ENCODE measurements at regions not wholly inside any gene's neighbourhood (a gene's known extent, or its start where the extent isn't known, plus 50 kb on each side); places are given as distances from the start of the nearest gene placed in this dataset.

DNA sequence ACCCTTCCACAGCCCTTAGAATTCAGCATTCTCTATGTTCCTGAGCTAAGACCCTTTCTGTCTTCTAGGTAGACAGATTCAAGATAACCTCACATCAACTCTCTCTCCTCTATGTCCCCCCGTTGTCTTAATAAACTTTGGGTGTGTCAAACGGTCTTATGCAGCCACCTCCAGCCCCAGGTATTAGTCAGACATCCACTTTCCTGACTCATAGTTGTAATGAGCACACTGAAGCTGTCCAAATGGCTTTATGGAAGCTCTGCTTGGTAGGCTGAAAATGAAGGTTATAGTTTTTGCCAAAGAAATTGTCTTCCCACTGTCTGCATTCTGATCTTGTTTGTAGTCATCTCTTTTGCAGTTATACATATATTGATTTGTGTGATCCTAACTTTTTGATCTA, 482.0 kb downstream of the RMST start:
- H3K36me3 ChIP-seq (ENCODE audit: control insufficient read depth, insufficient read depth, low read length), result no peaks in the 10 kb centered on the region
- H3K4me1 ChIP-seq (ENCODE audit: control insufficient read depth, insufficient read depth, low read length), result no peaks in the 10 kb centered on the region
- H3K27me3 ChIP-seq (ENCODE audit: control insufficient read depth, insufficient read depth, low read length), result no peaks in the 10 kb centered on the region
- H3K4me3 ChIP-seq (ENCODE audit: low read length), result no peak overlapping the region
- no peak overlapping the region for H3K27ac ChIP-seq (ENCODE audit: low read depth, low read length)
- H3K9ac ChIP-seq (ENCODE audit: low read length), result no peak overlapping the region

- H3K9ac ChIP-seq (ENCODE audit: low read length), result no peak overlapping the region
- no peaks in the 10 kb centered on the region for H3K4me1 ChIP-seq (ENCODE audit: control insufficient read depth, insufficient read depth, low read length)
- H3K27me3 ChIP-seq (ENCODE audit: control insufficient read depth, insufficient read depth, low read length), result no peaks in the 10 kb centered on the region
- H3K36me3 ChIP-seq (ENCODE audit: control insufficient read depth, insufficient read depth, low read length), result no peaks in the 10 kb centered on the region
- no peak overlapping the region for H3K27ac ChIP-seq (ENCODE audit: low read depth, low read length)
- H3K4me3 ChIP-seq (ENCODE audit: low read length), result no peak overlapping the region
Observed at GRCh38 chr12:97946701-97947100, 484.1 kb downstream of the RMST start.

GRCh38 chr12:97948591-97948990, 486.0 kb downstream of the RMST start:
- Histone ChIP-seq H3K9ac (ENCODE audit: low read length) (no peak overlapping the region), H3K27ac (ENCODE audit: low read depth, low read length) (no peak overlapping the region), H3K4me1 (ENCODE audit: control insufficient read depth, insufficient read depth, low read length) (no peaks in the 10 kb centered on the region), H3K27me3 (ENCODE audit: control insufficient read depth, insufficient read depth, low read length) (no peaks in the 10 kb centered on the region), H3K4me3 (ENCODE audit: low read length) (no peak overlapping the region), H3K36me3 (ENCODE audit: control insufficient read depth, insufficient read depth, low read length) (no peaks in the 10 kb centered on the region)

GRCh38 chr12:97951239-97951638, 488.6 kb downstream of the RMST start:
- no peak overlapping the region for H3K9ac ChIP-seq (ENCODE audit: low read length)

GRCh38 chr12:97951717-97952116, 489.1 kb downstream of the RMST start:
- Histone ChIP-seq H3K27ac (ENCODE audit: low read depth, low read length) (no peak overlapping the region), H3K27me3 (ENCODE audit: control insufficient read depth, insufficient read depth, low read length) (no peaks in the 10 kb centered on the region), H3K4me1 (ENCODE audit: control insufficient read depth, insufficient read depth, low read length) (no peaks in the 10 kb centered on the region), H3K36me3 (ENCODE audit: control insufficient read depth, insufficient read depth, low read length) (no peaks in the 10 kb centered on the region), H3K9ac (ENCODE audit: low read length) (no peak overlapping the region), H3K4me3 (ENCODE audit: low read length) (no peak overlapping the region)

More at GRCh38 chr12:97951239-97951638, 488.6 kb downstream of the RMST start:
- no peak overlapping the region for H3K27ac ChIP-seq (ENCODE audit: low read depth, low read length)
- H3K4me1 ChIP-seq (ENCODE audit: control insufficient read depth, insufficient read depth, low read length), result no peaks in the 10 kb centered on the region
- no peaks in the 10 kb centered on the region for H3K27me3 ChIP-seq (ENCODE audit: control insufficient read depth, insufficient read depth, low read length)
- no peak overlapping the region for H3K4me3 ChIP-seq (ENCODE audit: low read length)
- no peaks in the 10 kb centered on the region for H3K36me3 ChIP-seq (ENCODE audit: control insufficient read depth, insufficient read depth, low read length)

DNA sequence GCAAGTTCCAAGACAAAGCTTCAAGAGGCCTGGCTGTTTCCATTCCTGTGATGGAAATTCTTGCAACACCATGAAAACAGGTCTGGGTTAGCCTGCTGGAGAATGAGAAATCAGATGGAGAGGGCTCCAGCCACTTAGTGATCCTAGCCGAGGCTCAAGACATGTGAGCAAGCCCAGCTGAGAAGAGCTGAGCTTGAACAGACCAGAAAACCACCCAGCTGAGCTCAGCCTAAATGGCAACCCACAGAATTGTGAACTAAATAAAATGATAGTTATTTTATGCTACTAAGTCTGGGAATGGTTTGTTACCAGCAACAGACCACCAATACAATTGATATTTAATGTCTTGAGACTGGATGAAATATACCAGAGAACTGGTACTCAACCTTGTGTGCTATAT, 494.5 kb downstream of the RMST start:
- Histone ChIP-seq H3K9ac (ENCODE audit: low read length) (no peak overlapping the region), H3K36me3 (ENCODE audit: control insufficient read depth, insufficient read depth, low read length) (no peaks in the 10 kb centered on the region), H3K4me1 (ENCODE audit: control insufficient read depth, insufficient read depth, low read length) (no peaks in the 10 kb centered on the region), H3K4me3 (ENCODE audit: low read length) (no peak overlapping the region), H3K27ac (ENCODE audit: low read depth, low read length) (no peak overlapping the region), H3K27me3 (ENCODE audit: control insufficient read depth, insufficient read depth, low read length) (no peaks in the 10 kb centered on the region)

DNA sequence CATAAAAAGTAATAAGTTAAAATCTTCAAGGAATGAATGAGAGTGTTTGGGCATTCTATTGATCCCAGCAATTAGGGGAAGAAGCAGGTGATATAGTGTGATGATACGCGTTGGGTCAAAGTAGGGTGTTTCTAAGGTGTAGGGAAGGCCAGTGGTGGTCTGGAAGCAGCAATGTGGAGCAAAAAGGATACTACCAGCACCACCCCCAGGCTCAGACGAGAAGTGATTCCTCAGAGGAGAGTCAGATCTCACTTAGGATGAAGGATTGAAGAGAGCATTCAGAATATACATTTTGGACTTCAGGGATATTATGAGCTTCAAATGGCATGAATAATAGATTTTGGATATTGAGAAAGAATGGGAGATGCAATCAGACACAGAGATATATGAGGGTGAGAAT, 497.6 kb downstream of the RMST start:
- H3K9ac ChIP-seq (ENCODE audit: low read length), result no peak overlapping the region
- H3K27ac ChIP-seq (ENCODE audit: low read depth, low read length), result no peak overlapping the region
- no peaks in the 10 kb centered on the region for H3K27me3 ChIP-seq (ENCODE audit: control insufficient read depth, insufficient read depth, low read length)
- H3K4me3 ChIP-seq (ENCODE audit: low read length), result no peak overlapping the region
- no peaks in the 10 kb centered on the region for H3K4me1 ChIP-seq (ENCODE audit: control insufficient read depth, insufficient read depth, low read length)
- H3K36me3 ChIP-seq (ENCODE audit: control insufficient read depth, insufficient read depth, low read length), result no peaks in the 10 kb centered on the region

GRCh38 chr12:97960741-97961608, 498.4 kb downstream of the RMST start:
- H3K36me3 ChIP-seq (ENCODE audit: control insufficient read depth, insufficient read depth, low read length), result no peaks in the 10 kb centered on the region
- no peak overlapping the region for H3K9ac ChIP-seq (ENCODE audit: low read length)
- no peak overlapping the region for H3K27ac ChIP-seq (ENCODE audit: low read depth, low read length)
- no peak overlapping the region for H3K4me3 ChIP-seq (ENCODE audit: low read length)
- H3K27me3 ChIP-seq (ENCODE audit: control insufficient read depth, insufficient read depth, low read length), result no peaks in the 10 kb centered on the region
- no peaks in the 10 kb centered on the region for H3K4me1 ChIP-seq (ENCODE audit: control insufficient read depth, insufficient read depth, low read length)

DNA sequence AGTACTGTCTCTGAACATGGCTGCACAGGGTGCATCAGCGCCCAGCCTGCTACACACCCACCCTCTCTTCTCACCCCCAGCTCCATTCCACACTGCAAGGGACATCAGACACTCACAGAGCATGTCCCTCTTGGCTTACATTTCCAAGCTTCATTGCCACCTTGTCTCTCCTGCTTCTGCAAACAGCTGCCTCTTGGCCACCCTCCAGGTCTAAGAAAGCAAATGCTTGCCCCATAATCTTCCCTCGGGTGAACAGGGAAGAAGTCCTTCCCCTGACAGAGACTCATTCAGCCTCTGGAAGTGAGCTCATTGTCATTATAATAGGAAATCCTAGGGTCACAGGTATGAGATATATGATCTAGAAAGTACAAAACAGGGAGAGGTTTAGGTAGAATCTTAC, 505.2 kb downstream of the RMST start:
- no peaks in the 10 kb centered on the region for H3K4me1 ChIP-seq (ENCODE audit: control insufficient read depth, insufficient read depth, low read length)
- no peak overlapping the region for H3K9ac ChIP-seq (ENCODE audit: low read length)
- no peaks in the 10 kb centered on the region for H3K36me3 ChIP-seq (ENCODE audit: control insufficient read depth, insufficient read depth, low read length)
- H3K27me3 ChIP-seq (ENCODE audit: control insufficient read depth, insufficient read depth, low read length), result no peaks in the 10 kb centered on the region
- no peak overlapping the region for H3K27ac ChIP-seq (ENCODE audit: low read depth, low read length)
- no peak overlapping the region for H3K4me3 ChIP-seq (ENCODE audit: low read length)

- H3K36me3 ChIP-seq (ENCODE audit: control insufficient read depth, insufficient read depth, low read length), result no peaks in the 10 kb centered on the region
- no peak overlapping the region for H3K4me3 ChIP-seq (ENCODE audit: low read length)
- H3K4me1 ChIP-seq (ENCODE audit: control insufficient read depth, insufficient read depth, low read length), result no peaks in the 10 kb centered on the region
- no peak overlapping the region for H3K27ac ChIP-seq (ENCODE audit: low read depth, low read length)
- no peaks in the 10 kb centered on the region for H3K27me3 ChIP-seq (ENCODE audit: control insufficient read depth, insufficient read depth, low read length)
- no peak overlapping the region for H3K9ac ChIP-seq (ENCODE audit: low read length)
Observed at GRCh38 chr12:97968641-97969197, 506.1 kb downstream of the RMST start.

- Histone ChIP-seq H3K27me3 (ENCODE audit: control insufficient read depth, insufficient read depth, low read length) (no peaks in the 10 kb centered on the region), H3K36me3 (ENCODE audit: control insufficient read depth, insufficient read depth, low read length) (no peaks in the 10 kb centered on the region), H3K9ac (ENCODE audit: low read length) (no peak overlapping the region), H3K4me3 (ENCODE audit: low read length) (no peak overlapping the region), H3K27ac (ENCODE audit: low read depth, low read length) (no peak overlapping the region), H3K4me1 (ENCODE audit: control insufficient read depth, insufficient read depth, low read length) (no peaks in the 10 kb centered on the region)
Observed at GRCh38 chr12:97977870-97978405, 515.3 kb downstream of the RMST start.

DNA sequence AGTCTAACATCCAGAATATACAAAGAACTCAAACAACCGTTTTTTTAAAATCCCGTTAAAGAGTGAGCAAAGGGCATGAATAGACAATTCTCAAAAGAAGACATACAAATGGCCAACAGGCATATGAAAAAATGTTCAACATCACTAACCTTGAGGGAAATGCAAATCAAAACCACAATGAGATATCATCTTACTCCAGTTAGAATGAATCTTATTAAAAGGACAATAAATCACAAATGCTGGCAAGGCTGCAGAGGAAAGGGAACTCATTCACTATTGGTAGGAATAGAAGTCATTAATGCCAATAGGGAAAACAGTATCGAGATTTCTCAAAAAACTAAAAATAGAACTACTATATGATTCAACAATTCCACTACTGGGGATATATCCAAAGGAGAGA, 520.1 kb downstream of the RMST start:
- Histone ChIP-seq H3K36me3 (ENCODE audit: control insufficient read depth, insufficient read depth, low read length) (no peaks in the 10 kb centered on the region), H3K9ac (ENCODE audit: low read length) (no peak overlapping the region), H3K27me3 (ENCODE audit: control insufficient read depth, insufficient read depth, low read length) (no peaks in the 10 kb centered on the region), H3K4me1 (ENCODE audit: control insufficient read depth, insufficient read depth, low read length) (no peaks in the 10 kb centered on the region), H3K27ac (ENCODE audit: low read depth, low read length) (no peak overlapping the region), H3K4me3 (ENCODE audit: low read length) (no peak overlapping the region)

- Histone ChIP-seq H3K4me1 (ENCODE audit: control insufficient read depth, insufficient read depth, low read length) (no peaks in the 10 kb centered on the region), H3K4me3 (ENCODE audit: low read length) (no peak overlapping the region), H3K27me3 (ENCODE audit: control insufficient read depth, insufficient read depth, low read length) (no peaks in the 10 kb centered on the region), H3K36me3 (ENCODE audit: control insufficient read depth, insufficient read depth, low read length) (no peaks in the 10 kb centered on the region), H3K9ac (ENCODE audit: low read length) (no peak overlapping the region), H3K27ac (ENCODE audit: low read depth, low read length) (no peak overlapping the region)
Observed at GRCh38 chr12:97983796-97984195, 521.2 kb downstream of the RMST start.
